T-cell (primary cell): ENCODE measurements at regions not wholly inside any gene's neighbourhood (a gene's known extent, or its start where the extent isn't known, plus 50 kb on each side); places are given as distances from the start of the nearest gene placed in this dataset.
A peak's percentile ranks its signal among the peaks of the same experiment; 100 is the strongest.

Experiments used
- ATAC-seq, 4 experiments: fragments of 200-7000 bp in 3 of 4; fragments of 150-1000 bp in 1 of 4; cut with Tn5 transposase; replicated peaks in 1 of 4; 1 replicate in 3 of 4; 2 replicates in 1 of 4; pipeline ENCODE4 v1.10.0; 2021; ENCODE audit warnings: moderate library complexity in 3 of 4, mild to moderate bottlenecking in 2 of 4, moderate number of reproducible peaks in 1 of 4
- CTCF ChIA-PET, 2 donors: fragments of 300-600 bp; sonication (Branson Sonifier 250); formaldehyde crosslinking; loops; one replicate each; lab custom pipeline; 2022; ENCODE audit warnings: antibody characterized with exemption in 2 of 2; lab: Charles Lee
- POLR2A ChIA-PET, 2 donors: fragments of 300-600 bp; sonication (Branson Sonifier 250); formaldehyde crosslinking; loops; one replicate each; lab custom pipeline; 2022; ENCODE audit warnings: antibody characterized with exemption in 2 of 2; lab: Charles Lee
- DNase-seq, 35 experiments: peaks; one replicate each; pipeline versions ENCODE4 v3.0.0 to v3.0.0-alpha.2; 2013 to 2023
- H3K27ac ChIP-seq: one replicate; pipeline ENCODE4 v1.5.1; 2013; ENCODE audit warnings: low read length
- H3K27me3 ChIP-seq, 2 experiments: replicated peaks in 1 of 2; 1 replicate in 1 of 2; 2 replicates in 1 of 2; pipeline versions ENCODE4 v1.6.1 to v1.7.0; 2013; ENCODE audit warnings: low read length in 1 of 2, mixed read lengths in 1 of 2; ENCODE audit not compliant: control insufficient read depth in 2 of 2, insufficient read depth in 2 of 2; ENCODE audit errors: extremely low read depth in 1 of 2
- H3K36me3 ChIP-seq, 2 donors: 1 replicate in 1 of 2; 2 replicates in 1 of 2; pipeline versions ENCODE4 v1.6.1 to v1.7.0; 2013; ENCODE audit warnings: low read length in 1 of 2; ENCODE audit not compliant: control insufficient read depth in 2 of 2, insufficient read depth in 1 of 2; ENCODE audit errors: extremely low read depth in 1 of 2
- H3K4me1 ChIP-seq, 2 experiments: 1 replicate in 1 of 2; 2 replicates in 1 of 2; pipeline versions ENCODE4 v1.6.1 to v1.7.0; 2013; ENCODE audit warnings: low read length in 2 of 2, mixed read lengths in 1 of 2; ENCODE audit not compliant: insufficient read depth in 2 of 2, control insufficient read depth in 1 of 2; ENCODE audit errors: extremely low read depth in 1 of 2
- H3K4me3 ChIP-seq, 2 donors: 1 replicate in 1 of 2; 2 replicates in 1 of 2; pipeline versions ENCODE4 v1.5.1 to v1.7.0; 2013; ENCODE audit warnings: mild to moderate bottlenecking in 2 of 2, low read length in 1 of 2, moderate library complexity in 1 of 2; ENCODE audit not compliant: control insufficient read depth in 1 of 2; ENCODE audit errors: extremely low read depth in 1 of 2
- H3K9me3 ChIP-seq: 2 replicates; pipeline ENCODE4 v1.7.0; 2013
- H3K27ac Mint-ChIP-seq, 2 donors: one replicate each; pipeline ENCODE4 v1.8.0; 2020 to 2021; ENCODE audit warnings: mild to moderate bottlenecking in 2 of 2, mixed read lengths in 2 of 2
- H3K27me3 Mint-ChIP-seq, 2 donors: one replicate each; pipeline ENCODE4 v1.8.0; 2021 to 2022; ENCODE audit warnings: mixed read lengths in 2 of 2
- H3K36me3 Mint-ChIP-seq: one replicate; pipeline ENCODE4 v1.8.0; 2021; ENCODE audit warnings: mixed read lengths
- H3K4me1 Mint-ChIP-seq, 3 donors: one replicate each; pipeline ENCODE4 v1.8.0; 2020 to 2022; ENCODE audit warnings: mixed read lengths in 3 of 3, mild to moderate bottlenecking in 1 of 3
- H3K4me3 Mint-ChIP-seq, 3 donors: one replicate each; pipeline ENCODE4 v1.8.0; 2020 to 2022; ENCODE audit warnings: mild to moderate bottlenecking in 3 of 3, mixed read lengths in 3 of 3, moderate library complexity in 3 of 3
- H3K9me3 Mint-ChIP-seq, 3 donors: one replicate each; pipeline ENCODE4 v1.8.0; 2020 to 2022; ENCODE audit warnings: mixed read lengths in 3 of 3
- WGBS: methylation state at CpG from one replicate; pipeline ENCODE4 v1.1.5; 2013; ENCODE audit warnings: missing lambda C conversion rate; ENCODE audit not compliant: insufficient coverage; 5-methylcytosine and 5-hydroxymethylcytosine counted together

- ATAC-seq: no peak
- Mint-ChIP-seq H3K4me3 (no peak overlapping the region), H3K27me3 (no peaks in the 10 kb centered on the region), H3K36me3 (no peaks in the 10 kb centered on the region), H3K9me3 (no peaks in the 10 kb centered on the region), H3K4me1 (peaks cover 0 to 2% (median 0%) of the 10 kb centered on the region in 3 donors), H3K27ac (no peak overlapping the region)
- ChIA-PET POLR2A (no interaction called here), CTCF (interaction anchor here in 1 of 2 donors (0.7 kb wide), 1 partner anchor 227 kb away, joined by 4 read pairs; no protein-coding TSS in a partner anchor)
- no peak overlapping the region for H3K4me3 ChIP-seq
- WGBS: no CpG with 5 or more reads among the region's 1 CpG
- no peaks in the 10 kb centered on the region for H3K9me3 ChIP-seq
- no peak for DNase-seq
- H3K36me3 ChIP-seq: no peaks in the 10 kb centered on the region
- no peaks in the 10 kb centered on the region for H3K27me3 ChIP-seq
- no peak overlapping the region for H3K27ac ChIP-seq
- no peaks in the 10 kb centered on the region for H3K4me1 ChIP-seq
Observed at GRCh38 chr4:152037435-152037834, 276.6 kb upstream of the GATB start.

GRCh38 chr4:152033621-152034020 is 272.8 kb upstream of the GATB start:
- no peak overlapping the region for H3K4me3 Mint-ChIP-seq
- H3K36me3 Mint-ChIP-seq: no peaks in the 10 kb centered on the region
- POLR2A ChIA-PET: no interaction called here

DNA sequence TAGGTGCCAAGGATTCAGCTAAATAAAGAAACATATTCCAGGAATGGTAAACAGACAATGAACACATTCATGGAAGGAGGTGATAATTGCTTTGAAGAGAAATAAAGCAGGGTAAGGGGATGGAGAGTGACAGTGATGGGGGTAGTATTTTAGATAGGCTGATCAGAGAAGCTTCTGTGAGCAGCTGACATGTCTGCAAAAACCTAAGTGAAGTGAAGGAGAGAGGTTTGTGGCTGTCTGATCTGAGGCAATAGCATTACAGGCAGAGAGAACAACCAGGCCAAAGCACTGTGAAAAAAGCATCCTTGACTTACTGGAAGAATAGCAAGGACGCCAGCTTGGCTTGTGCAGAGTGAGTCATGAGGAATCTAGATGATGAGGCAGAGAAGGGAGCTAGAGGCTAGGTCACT is 271.9 kb upstream of the GATB start:
- no peak overlapping the region for H3K4me3 ChIP-seq
- H3K9me3 ChIP-seq: no peaks in the 10 kb centered on the region
- no peaks in the 10 kb centered on the region for H3K36me3 ChIP-seq
- H3K4me3 Mint-ChIP-seq: no peak overlapping the region
- CTCF ChIA-PET: no interaction called here
- DNase-seq (no peak), ATAC-seq (no peak)
- H3K27me3 ChIP-seq: no peaks in the 10 kb centered on the region
- 100% methylated on average over 1 of the region's 1 CpG for WGBS
- no peak overlapping the region for H3K27ac Mint-ChIP-seq
- no peaks in the 10 kb centered on the region for H3K4me1 ChIP-seq
- H3K36me3 Mint-ChIP-seq: no peaks in the 10 kb centered on the region
- H3K9me3 Mint-ChIP-seq: peaks cover 0 to 6% (median 4%) of the 10 kb centered on the region in 3 donors
- H3K27ac ChIP-seq: no peak overlapping the region
- POLR2A ChIA-PET: no interaction called here
- H3K4me1 Mint-ChIP-seq: peaks cover 0 to 2% (median 0%) of the 10 kb centered on the region in 3 donors
- no peaks in the 10 kb centered on the region for H3K27me3 Mint-ChIP-seq

More at GRCh38 chr4:152033621-152034020, 272.8 kb upstream of the GATB start:
- Histone ChIP-seq H3K36me3 (no peaks in the 10 kb centered on the region), H3K27ac (no peak overlapping the region), H3K4me1 (no peaks in the 10 kb centered on the region), H3K27me3 (no peaks in the 10 kb centered on the region), H3K9me3 (no peaks in the 10 kb centered on the region), H3K4me3 (no peak overlapping the region)
- 93% methylated on average over 5 of the region's 6 CpGs for WGBS
- ATAC-seq: no peak
- H3K4me1 Mint-ChIP-seq: peaks cover 0 to 2% (median 0%) of the 10 kb centered on the region in 3 donors
- no peak overlapping the region for H3K27ac Mint-ChIP-seq
- CTCF ChIA-PET: interaction anchor here in 1 of 2 donors (0.6 kb wide), 2 partner anchors 163 to 236 kb away, joined by 3 to 5 read pairs; no protein-coding TSS in a partner anchor
- no peak for DNase-seq
- H3K27me3 Mint-ChIP-seq: no peaks in the 10 kb centered on the region
- H3K9me3 Mint-ChIP-seq: peaks cover 0 to under 1% (median 0%) of the 10 kb centered on the region in 3 donors

- Mint-ChIP-seq H3K4me3 (no peak overlapping the region), H3K4me1 (peaks cover 0 to 3% (median 0%) of the 10 kb centered on the region in 3 donors), H3K9me3 (peaks cover 0 to 6% (median 4%) of the 10 kb centered on the region in 3 donors), H3K27ac (peak overlapping the region in 1 of 2 donors; percentile 3), H3K27me3 (no peaks in the 10 kb centered on the region), H3K36me3 (no peaks in the 10 kb centered on the region)
- ChIA-PET CTCF (interaction anchor here in 1 of 2 donors (0.6 kb wide), 1 partner anchor 284 kb away, joined by 5 read pairs; no protein-coding TSS in a partner anchor), POLR2A (no interaction called here)
- DNase-seq (no peak), ATAC-seq (no peak)
- Histone ChIP-seq H3K36me3 (no peaks in the 10 kb centered on the region), H3K4me3 (no peak overlapping the region), H3K27me3 (no peaks in the 10 kb centered on the region), H3K4me1 (peaks cover 0 to 10% of the 10 kb centered on the region in 2 experiments), H3K9me3 (no peaks in the 10 kb centered on the region), H3K27ac (no peak overlapping the region)
- 97% methylated on average over 6 of the region's 6 CpGs for WGBS
Observed at GRCh38 chr4:152029631-152030030, 268.8 kb upstream of the GATB start.

DNA sequence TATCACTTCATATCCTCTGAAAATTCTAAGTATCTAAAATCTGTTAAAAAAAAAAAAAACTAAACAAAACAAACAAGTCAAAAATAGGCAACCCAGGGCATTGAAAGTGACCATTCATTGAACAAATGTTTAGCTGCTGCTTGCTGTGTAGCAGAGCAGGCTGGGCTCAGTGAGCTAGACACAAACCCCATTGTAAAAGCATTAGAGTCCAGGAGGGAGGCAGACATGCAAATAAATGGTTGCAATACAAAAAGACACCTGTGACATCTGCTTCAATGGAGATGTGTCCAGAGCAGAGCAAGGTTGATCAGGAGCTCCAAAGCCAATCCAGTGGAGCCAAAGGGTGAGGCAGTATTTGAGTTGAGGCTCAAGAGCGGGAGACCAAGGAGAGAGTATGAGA is 267.3 kb upstream of the GATB start:
- Mint-ChIP-seq H3K9me3 (peaks cover 0 to 6% (median 4%) of the 10 kb centered on the region in 3 donors), H3K36me3 (no peaks in the 10 kb centered on the region), H3K4me1 (peaks cover 0 to 3% (median 0%) of the 10 kb centered on the region in 3 donors), H3K4me3 (no peak overlapping the region), H3K27me3 (no peaks in the 10 kb centered on the region), H3K27ac (no peak overlapping the region)
- Histone ChIP-seq H3K27ac (no peak overlapping the region), H3K9me3 (no peaks in the 10 kb centered on the region), H3K4me1 (peaks cover 0 to 20% of the 10 kb centered on the region in 2 experiments), H3K27me3 (no peaks in the 10 kb centered on the region), H3K36me3 (no peaks in the 10 kb centered on the region), H3K4me3 (no peak overlapping the region)
- ATAC-seq: no peak
- 85% methylated on average over 1 of the region's 1 CpG for WGBS
- ChIA-PET POLR2A (interaction anchor here in 1 of 2 donors (0.7 kb wide), 1 partner anchor 298 kb away, joined by 12 read pairs; no protein-coding TSS in a partner anchor), CTCF (interaction anchor here in 1 of 2 donors (0.7 kb wide), 1 partner anchor 648 kb away, joined by 3 read pairs; no protein-coding TSS in a partner anchor)
- no peak for DNase-seq

DNA sequence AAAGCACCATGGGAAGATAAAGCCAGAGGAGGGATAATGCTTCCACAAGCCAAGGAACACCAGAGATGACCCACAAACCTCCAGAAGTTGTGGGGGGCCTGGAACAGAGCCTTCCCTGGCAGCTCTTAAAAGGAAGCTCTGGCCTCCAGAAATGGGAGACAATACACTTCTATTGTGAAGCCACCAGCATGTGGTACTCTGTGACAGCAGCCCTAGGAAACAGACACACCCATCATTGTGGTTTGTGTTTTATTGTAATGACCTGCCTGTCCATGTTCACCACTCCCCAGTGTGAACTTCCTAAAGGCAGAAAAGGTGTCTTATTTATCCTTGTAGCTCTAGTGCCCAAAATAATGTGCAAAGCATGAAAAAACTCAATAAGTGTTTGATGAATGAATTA is 264.1 kb upstream of the GATB start:
- no peak overlapping the region for H3K4me3 Mint-ChIP-seq
- Histone ChIP-seq H3K4me3 (no peak overlapping the region), H3K27ac (no peak overlapping the region), H3K36me3 (no peaks in the 10 kb centered on the region), H3K27me3 (peaks cover 0 to 5% of the 10 kb centered on the region in 2 experiments), H3K9me3 (no peaks in the 10 kb centered on the region), H3K4me1 (peaks cover 0 to 20% of the 10 kb centered on the region in 2 experiments)
- ChIA-PET POLR2A (no interaction called here), CTCF (no interaction called here)
- DNase-seq (no peak), ATAC-seq (peak in 2 of 4 experiments; percentile 53 to 56)
- peaks cover 0 to 6% (median 4%) of the 10 kb centered on the region in 3 donors for H3K9me3 Mint-ChIP-seq
- no peak overlapping the region for H3K27ac Mint-ChIP-seq
- H3K36me3 Mint-ChIP-seq: no peaks in the 10 kb centered on the region
- H3K27me3 Mint-ChIP-seq: no peaks in the 10 kb centered on the region
- peaks cover 0 to 3% (median 0%) of the 10 kb centered on the region in 3 donors for H3K4me1 Mint-ChIP-seq
